Endothelial cell (in vitro differentiated cells): ENCODE measurements at regions not wholly inside any gene's neighbourhood (a gene's known extent, or its start where the extent isn't known, plus 50 kb on each side); places are given as distances from the start of the nearest gene placed in this dataset.

ENCODE experiments used
- DNase-seq: peaks from one replicate; pipeline ENCODE4 v3.0.0; 2021; ENCODE audit warnings: low spot score
- H3K27ac Mint-ChIP-seq: one replicate; pipeline ENCODE4 v1.8.0; 2021; ENCODE audit warnings: mixed read lengths, inconsistent platforms; ENCODE audit not compliant: unreplicated experiment
- H3K27me3 Mint-ChIP-seq: one replicate; pipeline ENCODE4 v1.8.0; 2021; ENCODE audit warnings: mild to moderate bottlenecking, moderate library complexity, mixed read lengths, inconsistent platforms; ENCODE audit not compliant: unreplicated experiment
- H3K36me3 Mint-ChIP-seq: one replicate; pipeline ENCODE4 v1.8.0; 2021; ENCODE audit warnings: mild to moderate bottlenecking, low read depth, mixed read lengths, inconsistent platforms; ENCODE audit not compliant: unreplicated experiment
- H3K4me1 Mint-ChIP-seq: one replicate; pipeline ENCODE4 v1.8.0; 2021; ENCODE audit warnings: mild to moderate bottlenecking, mixed read lengths, inconsistent platforms; ENCODE audit not compliant: unreplicated experiment
- H3K4me3 Mint-ChIP-seq: one replicate; pipeline ENCODE4 v1.8.0; 2021; ENCODE audit warnings: mild to moderate bottlenecking, mixed read lengths, inconsistent platforms; ENCODE audit not compliant: unreplicated experiment
- H3K9me3 Mint-ChIP-seq: one replicate; pipeline ENCODE4 v1.8.0; 2021; ENCODE audit warnings: mixed read lengths, inconsistent platforms; ENCODE audit not compliant: unreplicated experiment
- CTCF ChIP-seq: fragments of 200-600 bp; sonication (generic); IDR thresholded peaks from one replicate; pipeline ENCODE4 v1.5.0; 2021; ENCODE audit warnings: antibody characterized with exemption; ENCODE audit not compliant: unreplicated experiment

DNA sequence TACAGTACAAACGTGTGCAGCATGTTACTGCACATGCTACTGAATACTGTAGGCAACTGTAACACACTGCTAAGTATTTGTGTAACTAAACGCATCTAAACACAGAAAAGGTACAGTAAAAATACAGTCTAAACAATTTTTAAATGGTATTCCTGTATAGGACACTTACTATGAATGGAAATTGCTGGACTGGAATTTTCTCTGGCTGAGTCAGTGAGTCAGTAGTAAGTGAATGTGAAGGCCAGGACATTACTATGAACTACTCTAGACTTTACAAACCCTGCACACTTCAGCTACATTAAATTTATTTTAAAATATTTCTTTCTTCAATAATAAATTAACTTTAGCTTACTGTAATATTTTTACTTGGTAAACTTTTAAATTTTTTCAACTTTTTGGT, 225.0 kb upstream of the TENT5A start:
- DNase-seq = no peak
- Mint-ChIP-seq H3K9me3 (no peaks in the 10 kb centered on the region), H3K4me3 (no peak overlapping the region), H3K4me1 (no peaks in the 10 kb centered on the region), H3K27ac (no peak overlapping the region), H3K36me3 (no peaks in the 10 kb centered on the region), H3K27me3 (no peaks in the 10 kb centered on the region)
- TF ChIP-seq CTCF = no peak

GRCh38 chr6:81969814-81970213, 217.3 kb upstream of the TENT5A start:
- H3K4me1 Mint-ChIP-seq = no peaks in the 10 kb centered on the region
- H3K36me3 Mint-ChIP-seq = no peaks in the 10 kb centered on the region
- no peak overlapping the region for H3K4me3 Mint-ChIP-seq
- DNase-seq = no peak
- no peaks in the 10 kb centered on the region for H3K9me3 Mint-ChIP-seq
- TF ChIP-seq CTCF = no peak
- no peak overlapping the region for H3K27ac Mint-ChIP-seq
- peaks cover 2% of the 10 kb centered on the region for H3K27me3 Mint-ChIP-seq

DNA sequence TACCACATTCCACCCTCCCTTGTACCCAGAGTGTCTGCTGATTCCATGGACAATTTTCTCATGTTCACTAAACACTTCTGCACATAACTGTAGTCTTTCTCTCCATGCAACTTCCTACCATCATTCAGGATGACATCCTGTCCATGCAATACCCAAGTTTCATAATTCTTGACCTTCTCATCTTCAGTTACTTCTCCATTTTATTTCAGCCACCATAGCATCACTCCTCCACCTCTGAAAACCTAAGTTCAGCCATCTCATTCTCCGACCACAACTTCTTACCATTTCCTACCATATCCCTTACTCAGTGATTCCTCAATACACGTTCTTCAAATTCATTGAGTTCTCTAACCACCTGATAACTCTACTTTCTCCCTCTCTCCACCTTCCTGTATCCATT, 216.5 kb upstream of the TENT5A start:
- H3K36me3 Mint-ChIP-seq = no peaks in the 10 kb centered on the region
- H3K27ac Mint-ChIP-seq = no peak overlapping the region
- DNase-seq = no peak

DNA sequence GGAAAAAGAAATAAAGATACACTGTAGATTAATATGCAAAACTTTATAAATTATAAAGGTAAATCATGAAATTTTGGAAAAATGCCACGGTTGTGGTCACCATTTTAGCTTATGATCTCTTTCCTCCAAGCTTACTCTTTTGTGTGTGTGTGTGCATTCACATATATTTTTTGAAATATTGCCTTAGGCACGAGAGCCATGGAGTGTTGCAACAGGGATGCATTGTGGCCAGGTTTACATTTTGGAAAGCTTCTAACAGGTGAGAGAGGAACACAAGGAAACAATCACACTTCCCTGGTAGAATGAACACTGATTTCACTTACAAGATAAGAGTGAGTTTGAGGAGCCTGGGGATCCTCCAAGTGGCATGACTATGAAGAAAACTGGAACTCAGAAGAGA, 214.5 kb upstream of the TENT5A start:
- no peak for TF ChIP-seq CTCF
- Mint-ChIP-seq H3K36me3 (no peaks in the 10 kb centered on the region), H3K9me3 (no peaks in the 10 kb centered on the region), H3K27ac (no peak overlapping the region), H3K4me3 (no peak overlapping the region), H3K27me3 (peaks cover 2% of the 10 kb centered on the region), H3K4me1 (no peaks in the 10 kb centered on the region)
- no peak for DNase-seq

More for the DNA sequence above, 216.5 kb upstream of the TENT5A start:
- no peak overlapping the region for H3K4me3 Mint-ChIP-seq
- no peaks in the 10 kb centered on the region for H3K9me3 Mint-ChIP-seq
- peaks cover 2% of the 10 kb centered on the region for H3K27me3 Mint-ChIP-seq
- TF ChIP-seq CTCF = no peak
- H3K4me1 Mint-ChIP-seq = no peaks in the 10 kb centered on the region

GRCh38 chr6:81962198-81962597, 209.7 kb upstream of the TENT5A start:
- Mint-ChIP-seq H3K27ac (no peak overlapping the region), H3K36me3 (no peaks in the 10 kb centered on the region), H3K4me1 (no peaks in the 10 kb centered on the region), H3K27me3 (no peaks in the 10 kb centered on the region), H3K9me3 (no peaks in the 10 kb centered on the region), H3K4me3 (no peak overlapping the region)
- no peak for DNase-seq
- TF ChIP-seq CTCF = no peak
